Myocyte (in vitro differentiated cells): ENCODE measurements at regions not wholly inside any gene's neighbourhood (a gene's known extent, or its start where the extent isn't known, plus 50 kb on each side); places are given as distances from the start of the nearest gene placed in this dataset.

Experiments
- DNase-seq: peaks from one replicate; pipeline ENCODE4 v3.0.0-alpha.2; 2012; ENCODE audit warnings: low read depth

- DNase-seq: no peak
These were observed 52.8 kb upstream of the SLC44A1 start for GRCh38 chr9:105191508-105192121.

GRCh38 chr9:105193560-105193959 is 50.9 kb upstream of the SLC44A1 start:
- DNase-seq: no peak

- no peak for DNase-seq
These were observed 50.2 kb upstream of the SLC44A1 start for GRCh38 chr9:105194234-105194633.
